Loucy (cell line): ENCODE measurements at regions not wholly inside any gene's neighbourhood (a gene's known extent, or its start where the extent isn't known, plus 50 kb on each side); places are given as distances from the start of the nearest gene placed in this dataset.

Experiments
- H2AFZ ChIP-seq: fragments of 200-600 bp; sonication (generic); 2 replicates; pipeline ENCODE4 v1.6.0; 2016; ENCODE audit warnings: antibody characterized with exemption, mild to moderate bottlenecking, low read length, moderate library complexity
- H3F3A ChIP-seq: fragments of 200-600 bp; 2 replicates; pipeline ENCODE4 v1.6.0; 2016; ENCODE audit warnings: antibody characterized with exemption, low read depth, mild to moderate bottlenecking
- H3K27me3 ChIP-seq: fragments of 200-600 bp; sonication (generic); 2 replicates; pipeline ENCODE4 v1.6.1; 2014; ENCODE audit warnings: low read length, mild to moderate bottlenecking; ENCODE audit not compliant: insufficient read depth, poor library complexity, severe bottlenecking
- H3K36me3 ChIP-seq: fragments of 200-600 bp; sonication (generic); 2 replicates; pipeline ENCODE4 v1.6.1; 2016; ENCODE audit warnings: low read length; ENCODE audit not compliant: insufficient read depth
- H3K4me1 ChIP-seq: fragments of 200-600 bp; sonication (generic); 2 replicates; pipeline ENCODE4 v1.5.1; 2014; ENCODE audit warnings: low read length, mild to moderate bottlenecking; ENCODE audit not compliant: insufficient read depth, poor library complexity, severe bottlenecking
- H3K4me2 ChIP-seq: fragments of 200-600 bp; sonication (generic); 2 replicates; pipeline ENCODE4 v1.6.0; 2014; ENCODE audit warnings: antibody characterized with exemption, low read length, low read depth, mild to moderate bottlenecking; ENCODE audit not compliant: poor library complexity, severe bottlenecking
- H3K4me3 ChIP-seq: fragments of 200-600 bp; sonication (generic); 2 replicates; pipeline ENCODE4 v1.5.1; 2014; ENCODE audit warnings: low read length, mild to moderate bottlenecking, mixed read lengths; ENCODE audit not compliant: poor library complexity, severe bottlenecking
- H3K79me2 ChIP-seq: fragments of 200-600 bp; sonication (generic); 2 replicates; pipeline ENCODE4 v1.6.1; 2014; ENCODE audit warnings: low read length; ENCODE audit not compliant: insufficient read depth
- H3K9ac ChIP-seq: fragments of 200-600 bp; sonication (generic); 2 replicates; pipeline ENCODE4 v1.6.0; 2014; ENCODE audit warnings: mild to moderate bottlenecking, low read depth, low read length, moderate library complexity; ENCODE audit not compliant: poor library complexity, severe bottlenecking
- H3K9me2 ChIP-seq: fragments of 200-600 bp; sonication (generic); replicated peaks from 2 replicates; pipeline ENCODE4 v1.6.1; 2016; ENCODE audit warnings: low read depth, low read length, mixed read lengths
- H3K9me3 ChIP-seq: fragments of 200-600 bp; sonication (generic); 2 replicates; pipeline ENCODE4 v1.6.1; 2014; ENCODE audit warnings: mild to moderate bottlenecking, antibody characterized with exemption, low read length, low read depth; ENCODE audit not compliant: insufficient read depth
- H4K20me1 ChIP-seq: fragments of 200-600 bp; sonication (generic); 2 replicates; pipeline ENCODE4 v1.6.0; 2014; ENCODE audit warnings: antibody characterized with exemption, low read length, mild to moderate bottlenecking; ENCODE audit not compliant: insufficient read depth, poor library complexity, severe bottlenecking
- EZH2phosphoT487 ChIP-seq: fragments of 200-600 bp; IDR thresholded peaks from 2 replicates; pipeline ENCODE4 v1.6.1; 2018; ENCODE audit warnings: antibody characterized with exemption, mild to moderate bottlenecking, moderate library complexity, borderline replicate concordance
- TF ChIP-seq, protein P1 (sequence below): fragments of 200-600 bp; sonication (generic); conservative IDR thresholded peaks from 2 replicates; pipeline ENCODE4 v1.5.1; 2014; ENCODE audit warnings: mild to moderate bottlenecking, antibody characterized with exemption, low read length

DNA sequence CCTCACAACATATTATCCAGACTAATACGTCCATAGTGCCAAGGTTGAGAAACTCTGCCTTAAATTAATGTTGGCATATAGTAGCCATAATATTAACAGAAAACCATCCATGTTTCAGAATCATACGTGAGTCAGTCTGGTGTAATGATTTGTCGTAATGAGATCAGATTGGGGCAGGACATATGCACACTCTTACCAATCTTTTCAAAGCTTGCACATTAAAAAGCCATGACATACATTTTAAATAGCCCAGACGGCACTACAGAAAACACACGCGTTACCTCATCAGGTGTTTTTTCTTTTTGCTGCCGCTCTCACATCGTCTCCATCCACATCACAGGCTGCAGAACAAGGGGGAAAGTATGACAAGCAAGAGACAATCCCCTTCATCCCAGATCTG, 211.6 kb downstream of the NEBL start:
- Histone ChIP-seq H4K20me1 (no peaks in the 10 kb centered on the region), H3K4me3 (no peak overlapping the region), H3K9me3 (no peaks in the 10 kb centered on the region), H3K4me1 (no peaks in the 10 kb centered on the region), H3K36me3 (no peaks in the 10 kb centered on the region), H3K79me2 (no peaks in the 10 kb centered on the region), H3K4me2 (no peak overlapping the region), H3K27me3 (no peaks in the 10 kb centered on the region), H3K9me2 (no peaks in the 10 kb centered on the region), H3F3A (no peaks in the 10 kb centered on the region), H3K9ac (no peak overlapping the region), H2AFZ (no peak overlapping the region)
- TF ChIP-seq EZH2phosphoT487, result no peak
- TF ChIP-seq, protein P1, sequence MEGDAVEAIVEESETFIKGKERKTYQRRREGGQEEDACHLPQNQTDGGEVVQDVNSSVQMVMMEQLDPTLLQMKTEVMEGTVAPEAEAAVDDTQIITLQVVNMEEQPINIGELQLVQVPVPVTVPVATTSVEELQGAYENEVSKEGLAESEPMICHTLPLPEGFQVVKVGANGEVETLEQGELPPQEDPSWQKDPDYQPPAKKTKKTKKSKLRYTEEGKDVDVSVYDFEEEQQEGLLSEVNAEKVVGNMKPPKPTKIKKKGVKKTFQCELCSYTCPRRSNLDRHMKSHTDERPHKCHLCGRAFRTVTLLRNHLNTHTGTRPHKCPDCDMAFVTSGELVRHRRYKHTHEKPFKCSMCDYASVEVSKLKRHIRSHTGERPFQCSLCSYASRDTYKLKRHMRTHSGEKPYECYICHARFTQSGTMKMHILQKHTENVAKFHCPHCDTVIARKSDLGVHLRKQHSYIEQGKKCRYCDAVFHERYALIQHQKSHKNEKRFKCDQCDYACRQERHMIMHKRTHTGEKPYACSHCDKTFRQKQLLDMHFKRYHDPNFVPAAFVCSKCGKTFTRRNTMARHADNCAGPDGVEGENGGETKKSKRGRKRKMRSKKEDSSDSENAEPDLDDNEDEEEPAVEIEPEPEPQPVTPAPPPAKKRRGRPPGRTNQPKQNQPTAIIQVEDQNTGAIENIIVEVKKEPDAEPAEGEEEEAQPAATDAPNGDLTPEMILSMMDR, result no peak

DNA sequence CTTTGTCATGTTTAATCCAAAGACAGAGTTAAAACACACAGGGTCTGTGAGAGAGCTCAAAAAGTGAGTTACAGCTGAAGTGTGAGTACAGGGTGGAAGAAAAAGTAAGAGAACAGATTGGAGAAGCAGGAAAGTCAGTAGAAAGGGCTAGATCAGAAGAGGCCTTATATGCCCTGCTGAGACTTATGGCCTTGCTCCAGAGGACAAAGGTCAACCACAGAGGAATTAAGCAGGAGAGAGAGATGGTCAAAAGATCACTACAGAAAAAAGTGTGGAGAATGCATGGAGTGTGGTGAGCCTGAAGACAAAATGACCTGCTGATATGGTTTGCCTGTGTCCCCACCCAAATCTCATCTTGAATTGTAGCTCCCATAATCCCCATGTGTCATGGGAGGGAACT, 213.8 kb downstream of the NEBL start:
- Histone ChIP-seq H3K9me2 (no peaks in the 10 kb centered on the region), H2AFZ (no peak overlapping the region), H3K4me2 (no peak overlapping the region), H3K36me3 (no peaks in the 10 kb centered on the region), H3K4me3 (no peak overlapping the region), H3K27me3 (no peaks in the 10 kb centered on the region), H3K9ac (no peak overlapping the region), H3K9me3 (no peaks in the 10 kb centered on the region), H3F3A (no peaks in the 10 kb centered on the region), H4K20me1 (no peaks in the 10 kb centered on the region), H3K79me2 (no peaks in the 10 kb centered on the region), H3K4me1 (no peaks in the 10 kb centered on the region)
- no peak for TF ChIP-seq EZH2phosphoT487
- TF ChIP-seq, protein P1, result no peak

DNA sequence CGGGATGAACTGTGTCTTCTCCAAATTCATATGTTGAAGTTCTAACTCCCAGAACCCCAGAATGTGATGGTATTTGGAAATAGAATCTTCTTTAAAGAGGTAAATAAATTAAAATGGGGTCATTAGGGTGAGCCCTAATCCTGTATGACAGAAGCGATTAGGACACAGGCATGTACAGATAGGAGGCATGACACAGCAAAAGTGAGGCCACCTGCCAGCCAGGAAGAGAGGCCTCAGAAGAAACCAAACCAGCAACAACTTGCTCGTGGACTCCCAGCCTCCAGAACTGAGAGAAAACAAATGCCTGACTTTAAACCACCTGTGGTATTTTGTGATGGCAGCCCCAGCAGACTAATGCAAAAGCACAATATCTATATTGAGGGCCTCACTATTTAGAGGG, 214.3 kb downstream of the NEBL start:
- Histone ChIP-seq H4K20me1 (no peaks in the 10 kb centered on the region), H3K9me3 (no peaks in the 10 kb centered on the region), H3K9ac (no peak overlapping the region), H3K9me2 (no peaks in the 10 kb centered on the region), H3K4me2 (no peak overlapping the region), H3F3A (no peaks in the 10 kb centered on the region), H3K4me1 (no peaks in the 10 kb centered on the region), H3K36me3 (no peaks in the 10 kb centered on the region), H3K4me3 (no peak overlapping the region), H3K27me3 (no peaks in the 10 kb centered on the region), H2AFZ (no peak overlapping the region), H3K79me2 (no peaks in the 10 kb centered on the region)
- TF ChIP-seq EZH2phosphoT487, result no peak
- TF ChIP-seq, protein P1, result no peak
